SK-N-SH (cell line): ENCODE measurements at regions not wholly inside any gene's neighbourhood (a gene's known extent, or its start where the extent isn't known, plus 50 kb on each side); places are given as distances from the start of the nearest gene placed in this dataset.
"Not testable (repeated sequence)": the region's sequence is repeated elsewhere in the genome, so short reads cannot be mapped to it uniquely, and the experiment has no call there.

ENCODE experiments used
- CTCF ChIA-PET: fragments of 300-600, 350-600 bp; formaldehyde crosslinking; extraction: SDS; loops from one replicate; lab custom pipeline; 2021; lab: Yijun Ruan, JAX
- POLR2A ChIA-PET: fragments of 350-600 bp; sonication (Branson Sonifier 250); formaldehyde crosslinking; extraction: SDS; loops from one replicate; lab custom pipeline; 2020; ENCODE audit warnings: antibody characterized with exemption, inconsistent platforms; lab: Yijun Ruan, JAX
- DNase-seq: peaks from one replicate; pipeline ENCODE4 v3.0.0; 2012
- H2AFZ ChIP-seq: fragments of 200-600 bp; sonication (generic); 2 replicates; pipeline ENCODE4 v1.8.1; 2016; ENCODE audit warnings: antibody characterized with exemption, mild to moderate bottlenecking, low read depth
- H3F3A ChIP-seq: fragments of 200-600 bp; sonication (generic); replicated peaks from 2 replicates; pipeline ENCODE3; 2016; ENCODE audit warnings: antibody characterized with exemption, mild to moderate bottlenecking; ENCODE audit not compliant: insufficient read depth
- H3K27ac ChIP-seq, 2 experiments: fragments of 200-500 bp in 1 of 2; fragments of 200-600 bp in 1 of 2; sonication (Bioruptor generic) in 1 of 2; sonication (generic), shearing (Covaris generic) in 1 of 2; 2 replicates each; pipeline versions ENCODE4 v1.5.1 to v1.6.1; 2014 to 2016; ENCODE audit warnings: low read depth in 2 of 2, inconsistent platforms in 1 of 2, low read length in 1 of 2, mild to moderate bottlenecking in 1 of 2, mixed read lengths in 1 of 2
- H3K27me3 ChIP-seq: fragments of 200-600 bp; sonication (generic), shearing (Covaris generic); 2 replicates; pipeline ENCODE4 v1.6.1; 2016; ENCODE audit warnings: mixed run types; ENCODE audit not compliant: insufficient read depth
- H3K36me3 ChIP-seq, 2 experiments: fragments of 200-500 bp in 1 of 2; fragments of 200-600 bp in 1 of 2; sonication (Bioruptor generic) in 1 of 2; sonication (generic) in 1 of 2; replicated peaks in 1 of 2; 2 replicates each; pipeline versions ENCODE3 to v1.5.1; 2014 to 2016; ENCODE audit warnings: low read length in 1 of 2, mild to moderate bottlenecking in 1 of 2; ENCODE audit not compliant: insufficient read depth in 2 of 2, control insufficient read depth in 1 of 2
- H3K4me1 ChIP-seq, 2 experiments: fragments of 200-500 bp in 1 of 2; fragments of 200-600 bp in 1 of 2; sonication (Bioruptor generic) in 1 of 2; sonication (generic), shearing (Covaris generic) in 1 of 2; 2 replicates each; pipeline versions ENCODE4 v1.5.1 to v1.6.1; 2014 to 2016; ENCODE audit warnings: low read depth in 1 of 2, low read length in 1 of 2, mixed run types in 1 of 2; ENCODE audit not compliant: insufficient read depth in 2 of 2, control insufficient read depth in 1 of 2
- H3K4me2 ChIP-seq: fragments of 200-600 bp; sonication (generic), shearing (Covaris generic); 2 replicates; pipeline ENCODE4 v1.6.1; 2017; ENCODE audit warnings: mixed run types
- H3K4me3 ChIP-seq, 2 experiments: fragments of 200-500 bp in 1 of 2; fragments of 200-600 bp in 1 of 2; sonication (Bioruptor generic) in 1 of 2; sonication (generic), shearing (Covaris generic) in 1 of 2; 2 replicates each; pipeline versions ENCODE4 v1.5.1 to v1.8.1; 2014 to 2016; ENCODE audit warnings: low read depth in 2 of 2, inconsistent platforms in 1 of 2, low read length in 1 of 2, mild to moderate bottlenecking in 1 of 2, mixed read lengths in 1 of 2, moderate library complexity in 1 of 2
- H3K79me2 ChIP-seq: fragments of 200-600 bp; sonication (generic); 2 replicates; pipeline ENCODE4 v1.8.1; 2017; ENCODE audit warnings: mild to moderate bottlenecking; ENCODE audit not compliant: insufficient read depth
- H3K9ac ChIP-seq: fragments of 200-600 bp; sonication (generic); 2 replicates; pipeline ENCODE4 v1.6.1; 2017; ENCODE audit warnings: mixed run types
- H3K9me2 ChIP-seq: fragments of 200-600 bp; sonication (generic); 2 replicates; pipeline ENCODE4 v1.6.1; 2017; ENCODE audit warnings: mixed run types
- H3K9me3 ChIP-seq: fragments of 200-600 bp; sonication (generic); 2 replicates; pipeline ENCODE4 v1.6.1; 2017; ENCODE audit warnings: mixed run types, mild to moderate bottlenecking, moderate library complexity
- H4K20me1 ChIP-seq: fragments of 200-600 bp; sonication (generic); 2 replicates; pipeline ENCODE4 v1.6.1; 2017; ENCODE audit warnings: mild to moderate bottlenecking, mixed run types; ENCODE audit not compliant: insufficient read depth
- GABPA ChIP-seq: IDR thresholded peaks from 2 replicates; pipeline ENCODE4 v1.4.0; 2012; ENCODE audit warnings: low read depth, mild to moderate bottlenecking
- MEF2A ChIP-seq: IDR thresholded peaks from 2 replicates; pipeline ENCODE4 v1.4.0; 2012; ENCODE audit warnings: low read depth, borderline replicate concordance
- NRF1 ChIP-seq: IDR thresholded peaks from 2 replicates; pipeline ENCODE4 v1.6.1; 2012; ENCODE audit warnings: low read depth, mild to moderate bottlenecking, low read length
- RFX5 ChIP-seq: IDR thresholded peaks from 2 replicates; pipeline ENCODE4 v1.6.1; 2012; ENCODE audit warnings: mild to moderate bottlenecking, improper control_type of control experiment, low read length
- RXRA ChIP-seq: IDR thresholded peaks from 2 replicates; pipeline ENCODE4 v1.4.0; 2012; ENCODE audit warnings: low read depth, mild to moderate bottlenecking, borderline replicate concordance
- SMC3 ChIP-seq: IDR thresholded peaks from 2 replicates; pipeline ENCODE4 v1.6.1; 2012; ENCODE audit warnings: low read depth, low read length, improper control_type of control experiment
- WGBS: methylation state at CpG from one replicate; pipeline ENCODE4 v1.1.6; 2017; ENCODE audit warnings: low lambda C conversion rate; 5-methylcytosine and 5-hydroxymethylcytosine counted together
- TF ChIP-seq, protein P1 (sequence below): IDR thresholded peaks from 2 replicates; pipeline ENCODE4 v1.4.0; 2012; ENCODE audit warnings: low read depth, borderline replicate concordance
- TF ChIP-seq, protein P2 (sequence below): fragments of 150-350 bp; IDR thresholded peaks from 2 replicates; pipeline ENCODE4 v1.6.1; 2016; ENCODE audit warnings: mild to moderate bottlenecking, low read depth, low read length
- TF ChIP-seq, protein P3 (sequence below): IDR thresholded peaks from 2 replicates; pipeline ENCODE4; 2012
- TF ChIP-seq, protein P4 (sequence below): IDR thresholded peaks from 2 replicates; pipeline ENCODE4 v1.6.1; 2012; ENCODE audit warnings: mild to moderate bottlenecking, low read depth, low read length, moderate library complexity

DNA sequence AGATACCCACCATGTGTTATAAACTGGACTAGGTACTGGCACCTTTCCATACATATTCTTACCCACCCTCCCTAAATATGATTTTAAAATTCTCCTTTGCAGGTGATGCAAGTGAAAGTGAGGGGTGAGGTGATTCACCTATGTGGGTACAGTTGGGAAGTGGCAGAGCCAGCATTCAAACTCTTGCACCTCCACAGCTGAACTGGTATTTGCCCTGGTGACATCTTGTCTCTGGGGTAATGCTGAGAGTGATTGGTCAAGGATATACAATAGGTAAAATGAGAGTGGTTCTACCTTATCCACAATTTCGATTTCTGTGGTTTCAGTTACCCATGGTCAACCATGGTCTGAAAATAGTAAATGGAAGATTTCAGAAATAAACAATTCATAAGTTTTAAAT lies 288.2 kb downstream of the MIAT start (continued):
- TF ChIP-seq, protein P1, sequence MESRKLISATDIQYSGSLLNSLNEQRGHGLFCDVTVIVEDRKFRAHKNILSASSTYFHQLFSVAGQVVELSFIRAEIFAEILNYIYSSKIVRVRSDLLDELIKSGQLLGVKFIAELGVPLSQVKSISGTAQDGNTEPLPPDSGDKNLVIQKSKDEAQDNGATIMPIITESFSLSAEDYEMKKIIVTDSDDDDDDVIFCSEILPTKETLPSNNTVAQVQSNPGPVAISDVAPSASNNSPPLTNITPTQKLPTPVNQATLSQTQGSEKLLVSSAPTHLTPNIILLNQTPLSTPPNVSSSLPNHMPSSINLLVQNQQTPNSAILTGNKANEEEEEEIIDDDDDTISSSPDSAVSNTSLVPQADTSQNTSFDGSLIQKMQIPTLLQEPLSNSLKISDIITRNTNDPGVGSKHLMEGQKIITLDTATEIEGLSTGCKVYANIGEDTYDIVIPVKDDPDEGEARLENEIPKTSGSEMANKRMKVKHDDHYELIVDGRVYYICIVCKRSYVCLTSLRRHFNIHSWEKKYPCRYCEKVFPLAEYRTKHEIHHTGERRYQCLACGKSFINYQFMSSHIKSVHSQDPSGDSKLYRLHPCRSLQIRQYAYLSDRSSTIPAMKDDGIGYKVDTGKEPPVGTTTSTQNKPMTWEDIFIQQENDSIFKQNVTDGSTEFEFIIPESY, result no peak
- no peak for TF ChIP-seq RXRA
- no peak for TF ChIP-seq RFX5
- TF ChIP-seq, protein P2, sequence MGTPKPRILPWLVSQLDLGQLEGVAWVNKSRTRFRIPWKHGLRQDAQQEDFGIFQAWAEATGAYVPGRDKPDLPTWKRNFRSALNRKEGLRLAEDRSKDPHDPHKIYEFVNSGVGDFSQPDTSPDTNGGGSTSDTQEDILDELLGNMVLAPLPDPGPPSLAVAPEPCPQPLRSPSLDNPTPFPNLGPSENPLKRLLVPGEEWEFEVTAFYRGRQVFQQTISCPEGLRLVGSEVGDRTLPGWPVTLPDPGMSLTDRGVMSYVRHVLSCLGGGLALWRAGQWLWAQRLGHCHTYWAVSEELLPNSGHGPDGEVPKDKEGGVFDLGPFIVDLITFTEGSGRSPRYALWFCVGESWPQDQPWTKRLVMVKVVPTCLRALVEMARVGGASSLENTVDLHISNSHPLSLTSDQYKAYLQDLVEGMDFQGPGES, result no peak
- TF ChIP-seq SMC3, result no peak
- TF ChIP-seq, protein P3, sequence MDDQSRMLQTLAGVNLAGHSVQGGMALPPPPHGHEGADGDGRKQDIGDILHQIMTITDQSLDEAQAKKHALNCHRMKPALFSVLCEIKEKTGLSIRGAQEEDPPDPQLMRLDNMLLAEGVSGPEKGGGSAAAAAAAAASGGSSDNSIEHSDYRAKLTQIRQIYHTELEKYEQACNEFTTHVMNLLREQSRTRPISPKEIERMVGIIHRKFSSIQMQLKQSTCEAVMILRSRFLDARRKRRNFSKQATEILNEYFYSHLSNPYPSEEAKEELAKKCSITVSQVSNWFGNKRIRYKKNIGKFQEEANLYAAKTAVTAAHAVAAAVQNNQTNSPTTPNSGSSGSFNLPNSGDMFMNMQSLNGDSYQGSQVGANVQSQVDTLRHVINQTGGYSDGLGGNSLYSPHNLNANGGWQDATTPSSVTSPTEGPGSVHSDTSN, result no peak
- no peak for TF ChIP-seq NRF1
- TF ChIP-seq GABPA, result no peak

DNA sequence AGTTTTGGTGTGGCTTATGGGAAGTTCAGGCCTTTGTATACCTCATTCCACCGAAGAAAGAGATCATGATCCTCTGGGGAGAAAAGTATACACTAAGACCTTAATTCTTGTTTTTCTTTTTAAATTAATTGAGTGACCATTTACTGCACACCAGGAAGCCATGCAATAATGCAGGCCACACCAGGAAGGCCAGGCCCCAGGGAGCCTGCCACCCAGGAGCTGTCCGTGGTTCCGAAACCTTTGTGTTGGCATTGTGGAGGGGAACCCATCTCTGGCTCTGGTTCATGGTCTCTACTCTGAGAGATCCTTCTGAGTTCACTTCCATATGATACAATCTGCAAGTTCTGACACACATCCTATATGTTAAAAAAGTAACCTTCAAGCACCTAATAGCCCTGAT lies 291.8 kb downstream of the MIAT start:
- Histone ChIP-seq H3K9me3 (no peaks in the 10 kb centered on the region), H2AFZ (no peak overlapping the region), H3K27me3 (peaks cover 20% of the 10 kb centered on the region), H3K4me1 (peaks cover 0 to 15% of the 10 kb centered on the region in 2 experiments; a peak in 2 of 4 replicates), H3K4me2 (no peak overlapping the region), H3F3A (no peaks in the 10 kb centered on the region)
- ChIA-PET CTCF (no interaction called here), POLR2A (no interaction called here)
- DNase-seq, result no peak
- TF ChIP-seq MEF2A, result no peak
- TF ChIP-seq, protein P4, sequence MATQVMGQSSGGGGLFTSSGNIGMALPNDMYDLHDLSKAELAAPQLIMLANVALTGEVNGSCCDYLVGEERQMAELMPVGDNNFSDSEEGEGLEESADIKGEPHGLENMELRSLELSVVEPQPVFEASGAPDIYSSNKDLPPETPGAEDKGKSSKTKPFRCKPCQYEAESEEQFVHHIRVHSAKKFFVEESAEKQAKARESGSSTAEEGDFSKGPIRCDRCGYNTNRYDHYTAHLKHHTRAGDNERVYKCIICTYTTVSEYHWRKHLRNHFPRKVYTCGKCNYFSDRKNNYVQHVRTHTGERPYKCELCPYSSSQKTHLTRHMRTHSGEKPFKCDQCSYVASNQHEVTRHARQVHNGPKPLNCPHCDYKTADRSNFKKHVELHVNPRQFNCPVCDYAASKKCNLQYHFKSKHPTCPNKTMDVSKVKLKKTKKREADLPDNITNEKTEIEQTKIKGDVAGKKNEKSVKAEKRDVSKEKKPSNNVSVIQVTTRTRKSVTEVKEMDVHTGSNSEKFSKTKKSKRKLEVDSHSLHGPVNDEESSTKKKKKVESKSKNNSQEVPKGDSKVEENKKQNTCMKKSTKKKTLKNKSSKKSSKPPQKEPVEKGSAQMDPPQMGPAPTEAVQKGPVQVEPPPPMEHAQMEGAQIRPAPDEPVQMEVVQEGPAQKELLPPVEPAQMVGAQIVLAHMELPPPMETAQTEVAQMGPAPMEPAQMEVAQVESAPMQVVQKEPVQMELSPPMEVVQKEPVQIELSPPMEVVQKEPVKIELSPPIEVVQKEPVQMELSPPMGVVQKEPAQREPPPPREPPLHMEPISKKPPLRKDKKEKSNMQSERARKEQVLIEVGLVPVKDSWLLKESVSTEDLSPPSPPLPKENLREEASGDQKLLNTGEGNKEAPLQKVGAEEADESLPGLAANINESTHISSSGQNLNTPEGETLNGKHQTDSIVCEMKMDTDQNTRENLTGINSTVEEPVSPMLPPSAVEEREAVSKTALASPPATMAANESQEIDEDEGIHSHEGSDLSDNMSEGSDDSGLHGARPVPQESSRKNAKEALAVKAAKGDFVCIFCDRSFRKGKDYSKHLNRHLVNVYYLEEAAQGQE, result peak; percentile 96
- TF ChIP-seq, all 33 proteins: peak for 1
- Histone ChIP-seq H3K4me3 (no peak overlapping the region), H3K9ac (no peak overlapping the region), H3K79me2 (no peaks in the 10 kb centered on the region), H4K20me1 (no peaks in the 10 kb centered on the region), H3K9me2 (no peaks in the 10 kb centered on the region), H3K27ac (no peak overlapping the region), H3K36me3 (no peaks in the 10 kb centered on the region)
- WGBS, result 40% methylated on average over 3 of the region's 3 CpGs

DNA sequence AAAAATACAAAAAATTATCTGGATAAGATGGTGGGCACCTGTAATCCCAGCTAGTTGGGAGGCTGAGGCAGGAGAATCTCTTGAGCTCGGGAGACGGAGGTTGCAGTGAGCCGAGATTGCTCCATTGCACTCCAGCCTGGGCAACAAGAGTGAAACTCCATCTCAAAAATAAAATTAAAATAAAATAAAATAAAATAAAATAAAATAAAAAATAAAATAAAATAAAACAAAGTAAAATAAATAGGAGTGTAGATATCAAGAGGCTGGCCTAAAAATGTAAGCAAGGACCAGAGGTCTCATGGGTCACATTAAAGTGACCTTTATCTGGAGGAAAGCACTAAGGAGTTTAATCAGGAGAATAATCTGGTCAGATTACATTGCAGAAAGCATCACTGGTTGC lies 293.8 kb downstream of the MIAT start:
- H3K27ac ChIP-seq, H3K9me3 ChIP-seq, H3K4me2 ChIP-seq, POLR2A ChIA-PET, H3K36me3 ChIP-seq, H3F3A ChIP-seq, H3K79me2 ChIP-seq, H3K4me3 ChIP-seq, H2AFZ ChIP-seq, H4K20me1 ChIP-seq, H3K9ac ChIP-seq, CTCF ChIA-PET, DNase-seq, H3K9me2 ChIP-seq: not testable (repeated sequence)
- Histone ChIP-seq H3K4me1 (peaks cover 0 to 15% of the 10 kb centered on the region in 2 experiments; a peak in 2 of 4 replicates), H3K27me3 (peaks cover 26% of the 10 kb centered on the region)
- WGBS, result 64% methylated on average over 3 of the region's 3 CpGs
